ENCODE measurements at regions not wholly inside any gene's neighbourhood (a gene's known extent, or its start where the extent isn't known, plus 50 kb on each side); places are given as distances from the start of the nearest gene placed in this dataset.

DNA sequence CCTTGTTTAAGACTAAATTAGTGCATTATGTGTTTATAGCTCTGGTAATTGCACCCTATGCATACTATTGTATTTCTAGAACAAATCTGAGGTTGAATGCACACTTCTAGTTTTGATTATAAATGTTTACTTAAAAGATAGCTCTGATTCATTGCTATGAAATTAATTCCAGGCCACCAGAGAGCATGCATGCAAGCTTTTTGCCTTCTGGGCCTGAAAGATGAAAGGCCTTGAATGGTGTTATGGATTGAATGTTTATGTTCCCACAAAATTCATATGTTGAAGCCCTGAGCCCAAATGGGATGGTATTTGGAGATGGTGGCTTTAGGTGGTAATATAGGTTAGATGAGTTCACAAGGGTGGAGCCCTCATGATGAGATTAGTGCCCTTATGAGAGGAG is 695.0 kb upstream of the MAP3K7 start:
- TF ChIP-seq EP300 (IDR thresholded peaks at IDR 0.05; ENCODE audit: borderline replicate concordance in 1 of 2, control insufficient read depth in 1 of 2, low read depth in 2 of 2, low read length in 2 of 2) (no peak), MXI1 (IDR thresholded peaks at IDR 0.05; ENCODE audit: low read depth, low read length) (no peak), KAT2A (conservative IDR thresholded peaks at IDR 0.05; ENCODE audit: control insufficient read depth, low read depth, low read length) (no peak), POLR2A (IDR thresholded peaks at IDR 0.05; ENCODE audit: low read depth, low read length) (no peak), CREB1 (IDR thresholded peaks at IDR 0.05; ENCODE audit: low read depth) (no peak), POLR2AphosphoS2 (IDR thresholded peaks at IDR 0.05; ENCODE audit: low read depth, low read length) (no peak), SMC3 (IDR thresholded peaks at IDR 0.05; ENCODE audit: borderline replicate concordance, low read length) (no peak), NFYB (IDR thresholded peaks at IDR 0.05; ENCODE audit: insufficient read depth, low read depth, low read length) (no peak), POLR2AphosphoS5 (IDR thresholded peaks at IDR 0.05; ENCODE audit: low read length) (no peak), FOXK2 (IDR thresholded peaks at IDR 0.05) (no peak), ASH2L (IDR thresholded peaks at IDR 0.05; ENCODE audit: borderline replicate concordance, low read depth) (no peak)
- TF ChIP-seq, protein P1, sequence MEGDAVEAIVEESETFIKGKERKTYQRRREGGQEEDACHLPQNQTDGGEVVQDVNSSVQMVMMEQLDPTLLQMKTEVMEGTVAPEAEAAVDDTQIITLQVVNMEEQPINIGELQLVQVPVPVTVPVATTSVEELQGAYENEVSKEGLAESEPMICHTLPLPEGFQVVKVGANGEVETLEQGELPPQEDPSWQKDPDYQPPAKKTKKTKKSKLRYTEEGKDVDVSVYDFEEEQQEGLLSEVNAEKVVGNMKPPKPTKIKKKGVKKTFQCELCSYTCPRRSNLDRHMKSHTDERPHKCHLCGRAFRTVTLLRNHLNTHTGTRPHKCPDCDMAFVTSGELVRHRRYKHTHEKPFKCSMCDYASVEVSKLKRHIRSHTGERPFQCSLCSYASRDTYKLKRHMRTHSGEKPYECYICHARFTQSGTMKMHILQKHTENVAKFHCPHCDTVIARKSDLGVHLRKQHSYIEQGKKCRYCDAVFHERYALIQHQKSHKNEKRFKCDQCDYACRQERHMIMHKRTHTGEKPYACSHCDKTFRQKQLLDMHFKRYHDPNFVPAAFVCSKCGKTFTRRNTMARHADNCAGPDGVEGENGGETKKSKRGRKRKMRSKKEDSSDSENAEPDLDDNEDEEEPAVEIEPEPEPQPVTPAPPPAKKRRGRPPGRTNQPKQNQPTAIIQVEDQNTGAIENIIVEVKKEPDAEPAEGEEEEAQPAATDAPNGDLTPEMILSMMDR (IDR thresholded peaks at IDR 0.05 in 2 of 3, conservative IDR thresholded peaks at IDR 0.05 in 1 of 3; ENCODE audit: control insufficient read depth in 2 of 3, extremely low read depth in 1 of 3, insufficient read depth in 1 of 3, low read depth in 3 of 3, low read length in 3 of 3): no peak

Measured in GM12878 (cell line).